IMR-90 (cell line): ENCODE measurements at regions not wholly inside any gene's neighbourhood (a gene's known extent, or its start where the extent isn't known, plus 50 kb on each side); places are given as distances from the start of the nearest gene placed in this dataset.
"Not testable (repeated sequence)": the region's sequence is repeated elsewhere in the genome, so short reads cannot be mapped to it uniquely, and the experiment has no call there.

Experiments used
- ATAC-seq: fragments of 200-7000 bp; cut with Tn5 transposase; 2 replicates; pipeline ENCODE4 v1.9.1; 2020; ENCODE audit warnings: low read depth, mild to moderate bottlenecking, moderate library complexity
- BruUV-seq: library from RNA; stranded (reverse); fragments of 400-500 nt; replicated peaks from 2 replicates; lab custom pipeline; 2021; lab: Mats Ljungman, UMichigan
- CTCF ChIA-PET: fragments of 300-600 bp; formaldehyde crosslinking; extraction: SDS; loops from one replicate; lab custom pipeline; 2021; ENCODE audit warnings: antibody characterized with exemption; lab: Yijun Ruan, JAX
- POLR2A ChIA-PET: fragments of 300-600 bp; sonication (Branson Sonifier 250); formaldehyde crosslinking; loops from one replicate; lab custom pipeline; 2022; ENCODE audit warnings: antibody characterized with exemption; ENCODE audit not compliant: unreplicated experiment; lab: Charles Lee
- DNase-seq: peaks from one replicate; pipeline ENCODE4 v3.0.0; 2013
- H2AFZ ChIP-seq: replicated peaks from 2 replicates; pipeline ENCODE3; 2013; ENCODE audit warnings: low read length, mild to moderate bottlenecking; ENCODE audit not compliant: poor library complexity
- H2AK5ac ChIP-seq: 2 replicates; pipeline ENCODE4 v1.6.1; 2013; ENCODE audit warnings: low read depth, low read length, inconsistent platforms
- H2AK9ac ChIP-seq: replicated peaks from 2 replicates; pipeline ENCODE3; 2013; ENCODE audit warnings: mild to moderate bottlenecking, low read depth, low read length, moderate library complexity; ENCODE audit not compliant: poor library complexity
- H2BK120ac ChIP-seq: 2 replicates; pipeline ENCODE4 v1.6.1; 2013; ENCODE audit warnings: low read depth, low read length, inconsistent platforms
- H2BK15ac ChIP-seq: 3 replicates; pipeline ENCODE4 v1.6.1; 2013; ENCODE audit warnings: low read depth, low read length, inconsistent platforms
- H2BK20ac ChIP-seq: 2 replicates; pipeline ENCODE4 v1.6.1; 2013; ENCODE audit warnings: low read depth, mild to moderate bottlenecking, inconsistent platforms, low read length, moderate library complexity
- H2BK5ac ChIP-seq: 2 replicates; pipeline ENCODE4 v1.6.1; 2013; ENCODE audit warnings: mild to moderate bottlenecking, low read depth, low read length, inconsistent platforms; ENCODE audit not compliant: poor library complexity, severe bottlenecking
- H3K14ac ChIP-seq: replicated peaks from 2 replicates; pipeline ENCODE4 v1.6.1; 2013; ENCODE audit warnings: low read depth, low read length, inconsistent platforms
- H3K18ac ChIP-seq: 2 replicates; pipeline ENCODE4 v1.6.1; 2013; ENCODE audit warnings: low read depth, low read length, control low read depth
- H3K23ac ChIP-seq: 2 replicates; pipeline ENCODE4 v1.6.1; 2013; ENCODE audit warnings: low read depth, low read length, inconsistent platforms
- H3K27ac ChIP-seq: 2 replicates; pipeline ENCODE4 v1.5.1; 2013; ENCODE audit warnings: mild to moderate bottlenecking, control low read depth, low read length; ENCODE audit not compliant: insufficient read depth
- H3K27me3 ChIP-seq: 2 replicates; pipeline ENCODE4 v1.6.1; 2013; ENCODE audit warnings: low read length; ENCODE audit not compliant: control insufficient read depth, insufficient read depth
- H3K36me3 ChIP-seq: 2 replicates; pipeline ENCODE4 v1.6.1; 2013; ENCODE audit warnings: low read length, mixed read lengths; ENCODE audit not compliant: control insufficient read depth, insufficient read depth
- H3K4ac ChIP-seq: 2 replicates; pipeline ENCODE4 v1.6.1; 2013; ENCODE audit warnings: low read depth, low read length, inconsistent platforms
- H3K4me1 ChIP-seq: 2 replicates; pipeline ENCODE4 v1.6.1; 2013; ENCODE audit warnings: low read length, mixed read lengths; ENCODE audit not compliant: control insufficient read depth, insufficient read depth
- H3K4me2 ChIP-seq: 2 replicates; pipeline ENCODE4 v1.6.1; 2013; ENCODE audit warnings: low read depth, mild to moderate bottlenecking, control low read depth, low read length, moderate library complexity
- H3K4me3 ChIP-seq: 2 replicates; pipeline ENCODE4 v1.5.1; 2013; ENCODE audit warnings: low read depth, mild to moderate bottlenecking, control low read depth, low read length, moderate library complexity; ENCODE audit not compliant: insufficient read depth
- H3K56ac ChIP-seq: 2 replicates; pipeline ENCODE4 v1.6.1; 2013; ENCODE audit warnings: low read length, inconsistent platforms; ENCODE audit not compliant: insufficient read depth; ENCODE audit errors: extremely low read depth
- H3K79me1 ChIP-seq, 2 experiments: 2 replicates each; pipeline ENCODE4 v1.6.1; 2013; ENCODE audit warnings: low read length in 2 of 2, inconsistent platforms in 1 of 2, low read depth in 1 of 2
- H3K9ac ChIP-seq: 2 replicates; pipeline ENCODE4 v1.6.1; 2013; ENCODE audit warnings: low read depth, low read length, control low read depth
- H3K9me1 ChIP-seq: 2 replicates; pipeline ENCODE4 v1.6.1; 2013; ENCODE audit warnings: low read length, inconsistent platforms; ENCODE audit not compliant: insufficient read depth
- H3K9me3 ChIP-seq: 2 replicates; pipeline ENCODE4 v1.6.1; 2013; ENCODE audit warnings: low read length; ENCODE audit not compliant: control insufficient read depth, insufficient read depth
- H4K20me1 ChIP-seq: 2 replicates; pipeline ENCODE4 v1.6.1; 2013; ENCODE audit warnings: low read length, inconsistent platforms; ENCODE audit not compliant: insufficient read depth
- H4K5ac ChIP-seq: 2 replicates; pipeline ENCODE4 v1.6.1; 2013; ENCODE audit warnings: mild to moderate bottlenecking, low read depth, low read length, control low read depth
- H4K8ac ChIP-seq, 2 experiments: 2 replicates each; pipeline ENCODE4 v1.6.1; 2013; ENCODE audit warnings: low read depth in 2 of 2, low read length in 2 of 2, control low read depth in 1 of 2, inconsistent platforms in 1 of 2
- H4K91ac ChIP-seq: 2 replicates; pipeline ENCODE4 v1.6.1; 2013; ENCODE audit warnings: low read depth, low read length, inconsistent platforms; ENCODE audit not compliant: insufficient read depth
- MXI1 ChIP-seq: IDR thresholded peaks from 2 replicates; pipeline ENCODE4 v1.6.1; 2012; ENCODE audit warnings: low read depth, mild to moderate bottlenecking, low read length, moderate library complexity, borderline replicate concordance
- POLR2A ChIP-seq: IDR thresholded peaks from 2 replicates; pipeline ENCODE4 v1.6.1; 2012; ENCODE audit warnings: mild to moderate bottlenecking, low read depth, low read length
- RCOR1 ChIP-seq: IDR thresholded peaks from 2 replicates; pipeline ENCODE4 v1.6.1; 2012; ENCODE audit warnings: mild to moderate bottlenecking, low read length, improper control_type of control experiment; ENCODE audit not compliant: insufficient replicate concordance
- WGBS, 2 experiments: methylation state at CpG; one replicate each; pipeline versions ENCODE4 v1.1.5 to v1.1.7; 2013; ENCODE audit warnings: missing lambda C conversion rate in 2 of 2; ENCODE audit not compliant: insufficient read length in 1 of 2; ENCODE audit errors: extremely low coverage in 2 of 2; 5-methylcytosine and 5-hydroxymethylcytosine counted together
- dilution Hi-C: fragments of 300-500 bp; cut with HindIII; formaldehyde crosslinking; loops from one replicate; pipeline ENCODE4 v1.14.3; 2018; ENCODE audit warnings: low sequenced_read_pairs; ENCODE audit not compliant: unreplicated experiment
- in situ Hi-C: fragments of 300-500 bp; cut with MboI; formaldehyde crosslinking; loops from 3 replicates; pipeline ENCODE4 v1.14.3; 2019; ENCODE audit warnings: low sequenced_read_pairs, inconsistent platforms, mixed read lengths
- intact Hi-C: fragments of 100-400 bp; cut with micrococcal nuclease; formaldehyde crosslinking; loops from 2 replicates; pipeline ENCODE4 v1.10.0; 2022
- TF ChIP-seq, protein P1 (sequence below): fragments of 150-350 bp; IDR thresholded peaks from 2 replicates; pipeline ENCODE4 v1.6.1; 2016; ENCODE audit warnings: low read depth, mild to moderate bottlenecking, low read length, moderate library complexity, borderline replicate concordance

DNA sequence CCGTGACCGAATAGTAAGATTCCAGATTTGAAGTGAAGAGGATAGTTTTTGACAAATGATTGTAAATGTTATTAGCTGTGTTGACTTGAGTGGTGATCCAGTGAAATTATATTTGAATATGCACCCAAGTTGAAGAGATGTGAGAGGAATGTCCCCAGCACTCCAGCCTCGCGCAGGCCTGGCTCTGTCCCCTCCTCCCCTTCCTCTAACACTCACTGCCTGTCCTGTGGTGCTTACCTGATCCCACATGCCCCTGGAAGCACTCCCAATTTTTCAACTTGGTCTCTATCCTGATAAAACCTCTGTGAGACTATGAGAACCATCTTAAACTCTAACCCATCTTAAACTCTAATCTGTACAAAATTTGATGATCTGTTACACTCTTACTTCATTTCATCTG, 154.7 kb upstream of the LRP1B start:
- Histone ChIP-seq H3K4me3 (no peak overlapping the region), H4K5ac (no peak overlapping the region), H2AK5ac (no peak overlapping the region), H3K9ac (no peak overlapping the region), H2BK5ac (no peak overlapping the region), H3K9me3 (no peaks in the 10 kb centered on the region), H3K14ac (no peak overlapping the region), H2BK15ac (no peak overlapping the region), H2BK20ac (no peak overlapping the region), H3K27ac (no peak overlapping the region), H2BK120ac (no peak overlapping the region), H3K79me1 (no peaks in the 10 kb centered on the region), H4K91ac (no peak overlapping the region), H3K36me3 (no peaks in the 10 kb centered on the region), H3K4me2 (no peak overlapping the region), H3K9me1 (no peaks in the 10 kb centered on the region), H2AFZ (no peak overlapping the region), H4K20me1 (no peaks in the 10 kb centered on the region), H3K27me3 (no peaks in the 10 kb centered on the region), H2AK9ac (no peak overlapping the region), H3K4ac (no peak overlapping the region), H4K8ac (no peak overlapping the region), H3K23ac (no peak overlapping the region), H3K56ac (no peak overlapping the region), H3K4me1 (no peaks in the 10 kb centered on the region), H3K18ac (no peak overlapping the region)
- BruUV-seq: no TSS peak
- in situ Hi-C loops: no loop called here
- POLR2A ChIA-PET: interaction anchor here (0.5 kb wide), 1 partner anchor 101 kb away, joined by 5 read pairs; no protein-coding TSS in a partner anchor
- no CpG with 5 or more reads among the region's 4 CpGs for WGBS, 2 experiments
- dilution Hi-C loops: no loop called here
- CTCF ChIA-PET: no interaction called here
- ATAC-seq (no peak), DNase-seq (no peak)
- intact Hi-C loops: no loop called here
- TF ChIP-seq MXI1: no peak
- TF ChIP-seq, protein P1, sequence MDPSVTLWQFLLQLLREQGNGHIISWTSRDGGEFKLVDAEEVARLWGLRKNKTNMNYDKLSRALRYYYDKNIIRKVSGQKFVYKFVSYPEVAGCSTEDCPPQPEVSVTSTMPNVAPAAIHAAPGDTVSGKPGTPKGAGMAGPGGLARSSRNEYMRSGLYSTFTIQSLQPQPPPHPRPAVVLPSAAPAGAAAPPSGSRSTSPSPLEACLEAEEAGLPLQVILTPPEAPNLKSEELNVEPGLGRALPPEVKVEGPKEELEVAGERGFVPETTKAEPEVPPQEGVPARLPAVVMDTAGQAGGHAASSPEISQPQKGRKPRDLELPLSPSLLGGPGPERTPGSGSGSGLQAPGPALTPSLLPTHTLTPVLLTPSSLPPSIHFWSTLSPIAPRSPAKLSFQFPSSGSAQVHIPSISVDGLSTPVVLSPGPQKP: no peak
- TF ChIP-seq POLR2A: no peak
- no peak for TF ChIP-seq RCOR1

DNA sequence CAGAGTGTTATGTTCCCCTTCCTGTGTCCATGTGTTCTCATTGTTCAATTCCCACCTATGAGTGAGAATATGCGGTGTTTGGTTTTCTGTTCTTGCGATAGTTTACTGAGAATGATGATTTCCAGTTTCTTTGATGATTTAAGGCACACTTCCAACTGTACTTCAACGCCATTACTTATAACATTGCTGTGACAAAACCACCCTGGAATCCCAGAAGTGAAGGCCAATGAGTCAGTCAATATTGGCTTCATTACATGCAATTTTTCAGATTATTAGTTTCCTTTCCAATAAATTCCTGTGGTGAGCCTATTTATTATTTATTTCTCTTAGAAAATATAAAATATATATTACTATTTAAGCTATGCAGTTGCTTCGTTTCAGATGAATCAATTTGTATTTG, 153.5 kb upstream of the LRP1B start:
- H3K79me1 ChIP-seq, H3K14ac ChIP-seq, H3K27ac ChIP-seq, H3K9me3 ChIP-seq, ATAC-seq, H3K4me2 ChIP-seq, H3K56ac ChIP-seq, H2AFZ ChIP-seq, H4K20me1 ChIP-seq, POLR2A ChIA-PET, H2BK5ac ChIP-seq, H4K91ac ChIP-seq, H3K18ac ChIP-seq, H3K23ac ChIP-seq, H3K9me1 ChIP-seq, CTCF ChIA-PET, H3K4me1 ChIP-seq, H2AK5ac ChIP-seq, H3K4ac ChIP-seq, H3K9ac ChIP-seq, dilution Hi-C loops, H4K8ac ChIP-seq, BruUV-seq, H4K5ac ChIP-seq, H3K27me3 ChIP-seq, intact Hi-C loops, in situ Hi-C loops, H2BK15ac ChIP-seq, H3K36me3 ChIP-seq, H3K4me3 ChIP-seq, DNase-seq, H2BK120ac ChIP-seq, H2BK20ac ChIP-seq, H2AK9ac ChIP-seq: not testable (repeated sequence)
- no CpG with 5 or more reads among the region's 4 CpGs for WGBS, 2 experiments
